Neural progenitor cell (in vitro differentiated cells): ENCODE measurements at regions not wholly inside any gene's neighbourhood (a gene's known extent, or its start where the extent isn't known, plus 50 kb on each side); places are given as distances from the start of the nearest gene placed in this dataset.

ENCODE experiments used
- DNase-seq: peaks from one replicate; pipeline ENCODE4 v3.0.0-alpha.2; 2016; ENCODE audit warnings: low spot score
- H2AFZ ChIP-seq: fragments of 200-600 bp; sonication (generic); replicated peaks from 2 replicates; pipeline ENCODE4 v1.6.1; 2016; ENCODE audit warnings: antibody characterized with exemption
- H3F3A ChIP-seq: fragments of 200-600 bp; sonication (generic); 2 replicates; pipeline ENCODE4 v1.6.1; 2016; ENCODE audit warnings: antibody characterized with exemption, low read depth
- H3K27ac ChIP-seq: fragments of 200-600 bp; sonication (generic); 2 replicates; pipeline ENCODE4 v1.5.1; 2016; ENCODE audit warnings: mild to moderate bottlenecking
- H3K27me3 ChIP-seq: fragments of 200-600 bp; sonication (generic); 2 replicates; pipeline ENCODE4 v1.6.1; 2016; ENCODE audit warnings: mild to moderate bottlenecking, moderate library complexity
- H3K36me3 ChIP-seq: fragments of 200-600 bp; sonication (generic); 2 replicates; pipeline ENCODE4 v1.5.1; 2016
- H3K4me1 ChIP-seq: fragments of 200-600 bp; sonication (generic); 2 replicates; pipeline ENCODE4 v1.6.1; 2016; ENCODE audit warnings: mixed run types
- H3K4me2 ChIP-seq: fragments of 200-600 bp; sonication (generic); 2 replicates; pipeline ENCODE4 v1.6.1; 2016
- H3K4me3 ChIP-seq: fragments of 200-600 bp; sonication (generic); 2 replicates; pipeline ENCODE4 v1.5.1; 2016
- H3K79me2 ChIP-seq: fragments of 200-600 bp; sonication (generic); 2 replicates; pipeline ENCODE4 v1.6.1; 2016; ENCODE audit warnings: low read depth
- H3K9ac ChIP-seq: fragments of 200-600 bp; sonication (generic); 2 replicates; pipeline ENCODE4 v1.6.1; 2016
- H3K9me3 ChIP-seq: fragments of 200-600 bp; sonication (generic); 2 replicates; pipeline ENCODE4 v1.5.1; 2016; ENCODE audit warnings: low read depth
- H4K20me1 ChIP-seq: fragments of 200-600 bp; sonication (generic); 2 replicates; pipeline ENCODE4 v1.6.1; 2016; ENCODE audit warnings: low read depth
- H3K27ac Mint-ChIP-seq: 3 replicates; pipeline ENCODE4 v1.8.0; 2021; ENCODE audit warnings: mixed read lengths
- H3K27me3 Mint-ChIP-seq: 2 replicates; pipeline ENCODE4 v1.8.0; 2022; ENCODE audit warnings: low read depth, mild to moderate bottlenecking, inconsistent platforms, moderate library complexity, mixed read lengths; ENCODE audit not compliant: insufficient read depth
- H3K36me3 Mint-ChIP-seq: 3 replicates; pipeline ENCODE4 v1.8.0; 2021; ENCODE audit warnings: mixed read lengths
- H3K4me1 Mint-ChIP-seq: 3 replicates; pipeline ENCODE4 v1.8.0; 2021; ENCODE audit warnings: mixed read lengths
- H3K4me3 Mint-ChIP-seq: 3 replicates; pipeline ENCODE4 v1.8.0; 2021; ENCODE audit warnings: mild to moderate bottlenecking, moderate library complexity, mixed read lengths
- H3K9me3 Mint-ChIP-seq: 3 replicates; pipeline ENCODE4 v1.8.0; 2020; ENCODE audit warnings: mixed read lengths
- CTCF ChIP-seq: fragments of 200-600 bp; sonication (generic); IDR thresholded peaks from 2 replicates; pipeline ENCODE4 v1.5.1; 2017; ENCODE audit warnings: antibody characterized with exemption, mild to moderate bottlenecking
- EZH2 ChIP-seq: fragments of 200-600 bp; sonication (generic); IDR thresholded peaks from 2 replicates; pipeline ENCODE4 v1.6.1; 2017; ENCODE audit warnings: antibody characterized with exemption, mild to moderate bottlenecking, moderate library complexity
- EZH2phosphoT487 ChIP-seq: fragments of 200-600 bp; sonication (generic); IDR thresholded peaks from 2 replicates; pipeline ENCODE4 v1.6.1; 2017; ENCODE audit warnings: antibody characterized with exemption

- H3K27ac Mint-ChIP-seq, result peak overlapping the region; percentile 94
- peaks cover 19% of the 10 kb centered on the region for H3K9me3 Mint-ChIP-seq
- H3K4me3 Mint-ChIP-seq, result peak overlapping the region; percentile 5
- H3K27me3 Mint-ChIP-seq, result peaks cover 6% of the 10 kb centered on the region
- no peak for TF ChIP-seq CTCF
- no peak for TF ChIP-seq EZH2
- no peak for TF ChIP-seq EZH2phosphoT487
- peak overlapping the region; percentile 75 for H3K4me2 ChIP-seq
- H4K20me1 ChIP-seq, result no peaks in the 10 kb centered on the region
- peaks cover 30% of the 10 kb centered on the region for H3K4me1 ChIP-seq
- H3K9me3 ChIP-seq, result peaks cover 6% of the 10 kb centered on the region
- peaks cover 24% of the 10 kb centered on the region for H3K4me1 Mint-ChIP-seq
- peaks cover 28% of the 10 kb centered on the region for H3F3A ChIP-seq
- H3K27me3 ChIP-seq, result no peaks in the 10 kb centered on the region
- H3K27ac ChIP-seq, result peak overlapping the region; percentile 80
- peaks cover 2% of the 10 kb centered on the region for H3K36me3 Mint-ChIP-seq
- no peaks in the 10 kb centered on the region for H3K79me2 ChIP-seq
- peak overlapping the region; percentile 32 for H3K4me3 ChIP-seq
- peak; percentile 57 for DNase-seq
- peak overlapping the region; percentile 10 for H2AFZ ChIP-seq
- no peak overlapping the region for H3K9ac ChIP-seq
- H3K36me3 ChIP-seq, result no peaks in the 10 kb centered on the region
These were observed 150.4 kb downstream of the CXCL12 start for GRCh38 chr10:44234483-44234875.

- Mint-ChIP-seq H3K27ac (peak overlapping the region; percentile 94), H3K4me3 (peak overlapping the region; percentile 5), H3K36me3 (peaks cover 2% of the 10 kb centered on the region), H3K4me1 (peaks cover 24% of the 10 kb centered on the region), H3K27me3 (peaks cover 6% of the 10 kb centered on the region), H3K9me3 (peaks cover 24% of the 10 kb centered on the region)
- peaks cover 30% of the 10 kb centered on the region for H3K4me1 ChIP-seq
- peak overlapping the region; percentile 75 for H3K4me2 ChIP-seq
- H3K79me2 ChIP-seq, result no peaks in the 10 kb centered on the region
- TF ChIP-seq EZH2phosphoT487, result peak; percentile 55
- no peak for TF ChIP-seq EZH2
- TF ChIP-seq CTCF, result no peak
- H3F3A ChIP-seq, result peaks cover 28% of the 10 kb centered on the region
- H2AFZ ChIP-seq, result peak overlapping the region; percentile 10
- no peak overlapping the region for H3K9ac ChIP-seq
- peak overlapping the region; percentile 32 for H3K4me3 ChIP-seq
- H3K36me3 ChIP-seq, result no peaks in the 10 kb centered on the region
- peak overlapping the region; percentile 89 for H3K27ac ChIP-seq
- H4K20me1 ChIP-seq, result no peaks in the 10 kb centered on the region
- H3K27me3 ChIP-seq, result no peaks in the 10 kb centered on the region
- peaks cover 6% of the 10 kb centered on the region for H3K9me3 ChIP-seq
- DNase-seq, result peak; percentile 96
These were observed 151.1 kb downstream of the CXCL12 start for GRCh38 chr10:44233561-44234482.

- peaks cover 2% of the 10 kb centered on the region for H3K27me3 Mint-ChIP-seq
- no peaks in the 10 kb centered on the region for H3K4me1 Mint-ChIP-seq
- H3K9ac ChIP-seq, result no peak overlapping the region
- TF ChIP-seq EZH2phosphoT487 (no peak), EZH2 (no peak), CTCF (no peak)
- H3K27ac ChIP-seq, result no peak overlapping the region
- peaks cover 9% of the 10 kb centered on the region for H3K9me3 ChIP-seq
- H3K9me3 Mint-ChIP-seq, result peaks cover 40% of the 10 kb centered on the region
- no peaks in the 10 kb centered on the region for H3F3A ChIP-seq
- no peaks in the 10 kb centered on the region for H3K79me2 ChIP-seq
- H3K4me1 ChIP-seq, result no peaks in the 10 kb centered on the region
- H2AFZ ChIP-seq, result no peak overlapping the region
- no peak overlapping the region for H3K4me2 ChIP-seq
- no peak overlapping the region for H3K4me3 Mint-ChIP-seq
- no peak overlapping the region for H3K27ac Mint-ChIP-seq
- H3K4me3 ChIP-seq, result no peak overlapping the region
- no peaks in the 10 kb centered on the region for H3K27me3 ChIP-seq
- no peak for DNase-seq
- H3K36me3 Mint-ChIP-seq, result peaks cover 3% of the 10 kb centered on the region
- no peaks in the 10 kb centered on the region for H3K36me3 ChIP-seq
- H4K20me1 ChIP-seq, result no peaks in the 10 kb centered on the region
These were observed 167.6 kb downstream of the CXCL12 start for GRCh38 chr10:44217274-44217820.
